Neural cell (in vitro differentiated cells): ENCODE measurements at regions not wholly inside any gene's neighbourhood (a gene's known extent, or its start where the extent isn't known, plus 50 kb on each side); places are given as distances from the start of the nearest gene placed in this dataset.

Experiments
- EP300 ChIP-seq: fragments of 450-650 bp; conservative IDR thresholded peaks from 2 replicates; pipeline ENCODE4 v1.6.1; 2014; ENCODE audit warnings: antibody characterized with exemption, mild to moderate bottlenecking, moderate library complexity; ENCODE audit not compliant: poor library complexity, severe bottlenecking
- EZH2 ChIP-seq: fragments of 200-600, 300-800 bp; shearing (Covaris generic), sonication (generic); IDR thresholded peaks from 2 replicates; pipeline ENCODE4 v1.6.1; 2014; ENCODE audit warnings: antibody characterized with exemption, low read length, borderline replicate concordance, mild to moderate bottlenecking; ENCODE audit not compliant: insufficient read depth, poor library complexity, severe bottlenecking
- MXI1 ChIP-seq: fragments of 450-650 bp; conservative IDR thresholded peaks from 2 replicates; pipeline ENCODE4 v1.6.1; 2014; ENCODE audit warnings: antibody characterized with exemption, mild to moderate bottlenecking; ENCODE audit not compliant: poor library complexity, severe bottlenecking
- RAD21 ChIP-seq: fragments of 450-650 bp; conservative IDR thresholded peaks from 2 replicates; pipeline ENCODE4 v1.6.1; 2014; ENCODE audit warnings: antibody characterized with exemption, mild to moderate bottlenecking, moderate library complexity
- TAF1 ChIP-seq: IDR thresholded peaks from 2 replicates; pipeline ENCODE4 v1.6.1; 2012; ENCODE audit warnings: low read depth
- TF ChIP-seq, protein P1 (sequence below): fragments of 450-650 bp; IDR thresholded peaks from 2 replicates; pipeline ENCODE4 v1.5.1; 2014; ENCODE audit warnings: antibody characterized with exemption, mild to moderate bottlenecking, moderate library complexity; ENCODE audit not compliant: poor library complexity, severe bottlenecking
- TF ChIP-seq, protein P2 (sequence below): IDR thresholded peaks from 2 replicates; pipeline ENCODE4 v1.6.1; 2012; ENCODE audit warnings: borderline replicate concordance

DNA sequence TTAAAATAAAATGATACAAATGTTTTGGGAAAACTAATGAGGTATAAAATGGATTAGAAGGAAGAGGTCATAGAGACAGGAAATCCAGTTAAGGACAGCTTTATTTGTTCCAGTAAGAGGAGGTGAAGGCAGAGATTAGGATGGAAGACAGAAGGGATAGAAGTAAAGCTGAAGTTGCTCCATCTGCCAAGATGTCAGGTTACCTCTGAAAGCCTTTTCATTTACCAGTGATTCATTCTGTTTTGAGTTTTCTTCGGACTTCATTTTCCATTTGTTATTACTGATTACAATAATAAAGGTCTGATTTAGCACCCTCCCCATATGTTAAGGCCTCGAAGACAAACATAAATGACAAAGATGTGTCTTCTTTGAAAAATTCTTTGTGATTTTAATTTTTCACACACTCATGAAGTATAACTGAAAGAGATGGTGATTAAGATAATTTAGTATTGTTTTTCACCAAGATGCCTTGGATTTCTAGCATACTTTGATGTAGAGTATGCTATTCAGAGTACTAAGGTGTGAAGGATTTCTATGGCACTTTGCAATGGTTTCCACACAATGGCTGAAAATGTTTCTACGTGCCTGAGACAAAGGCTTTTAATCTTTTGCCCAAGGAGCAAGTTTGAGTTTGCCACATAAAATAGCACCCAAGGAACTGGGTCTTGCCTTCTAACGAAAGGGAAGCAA, 75.4 kb upstream of the PLAAT1 start:
- TF ChIP-seq, protein P1, sequence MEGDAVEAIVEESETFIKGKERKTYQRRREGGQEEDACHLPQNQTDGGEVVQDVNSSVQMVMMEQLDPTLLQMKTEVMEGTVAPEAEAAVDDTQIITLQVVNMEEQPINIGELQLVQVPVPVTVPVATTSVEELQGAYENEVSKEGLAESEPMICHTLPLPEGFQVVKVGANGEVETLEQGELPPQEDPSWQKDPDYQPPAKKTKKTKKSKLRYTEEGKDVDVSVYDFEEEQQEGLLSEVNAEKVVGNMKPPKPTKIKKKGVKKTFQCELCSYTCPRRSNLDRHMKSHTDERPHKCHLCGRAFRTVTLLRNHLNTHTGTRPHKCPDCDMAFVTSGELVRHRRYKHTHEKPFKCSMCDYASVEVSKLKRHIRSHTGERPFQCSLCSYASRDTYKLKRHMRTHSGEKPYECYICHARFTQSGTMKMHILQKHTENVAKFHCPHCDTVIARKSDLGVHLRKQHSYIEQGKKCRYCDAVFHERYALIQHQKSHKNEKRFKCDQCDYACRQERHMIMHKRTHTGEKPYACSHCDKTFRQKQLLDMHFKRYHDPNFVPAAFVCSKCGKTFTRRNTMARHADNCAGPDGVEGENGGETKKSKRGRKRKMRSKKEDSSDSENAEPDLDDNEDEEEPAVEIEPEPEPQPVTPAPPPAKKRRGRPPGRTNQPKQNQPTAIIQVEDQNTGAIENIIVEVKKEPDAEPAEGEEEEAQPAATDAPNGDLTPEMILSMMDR = no peak
- TF ChIP-seq EP300 (no peak), RAD21 (no peak), EZH2 (no peak), TAF1 (no peak), MXI1 (no peak)
- TF ChIP-seq, protein P2, sequence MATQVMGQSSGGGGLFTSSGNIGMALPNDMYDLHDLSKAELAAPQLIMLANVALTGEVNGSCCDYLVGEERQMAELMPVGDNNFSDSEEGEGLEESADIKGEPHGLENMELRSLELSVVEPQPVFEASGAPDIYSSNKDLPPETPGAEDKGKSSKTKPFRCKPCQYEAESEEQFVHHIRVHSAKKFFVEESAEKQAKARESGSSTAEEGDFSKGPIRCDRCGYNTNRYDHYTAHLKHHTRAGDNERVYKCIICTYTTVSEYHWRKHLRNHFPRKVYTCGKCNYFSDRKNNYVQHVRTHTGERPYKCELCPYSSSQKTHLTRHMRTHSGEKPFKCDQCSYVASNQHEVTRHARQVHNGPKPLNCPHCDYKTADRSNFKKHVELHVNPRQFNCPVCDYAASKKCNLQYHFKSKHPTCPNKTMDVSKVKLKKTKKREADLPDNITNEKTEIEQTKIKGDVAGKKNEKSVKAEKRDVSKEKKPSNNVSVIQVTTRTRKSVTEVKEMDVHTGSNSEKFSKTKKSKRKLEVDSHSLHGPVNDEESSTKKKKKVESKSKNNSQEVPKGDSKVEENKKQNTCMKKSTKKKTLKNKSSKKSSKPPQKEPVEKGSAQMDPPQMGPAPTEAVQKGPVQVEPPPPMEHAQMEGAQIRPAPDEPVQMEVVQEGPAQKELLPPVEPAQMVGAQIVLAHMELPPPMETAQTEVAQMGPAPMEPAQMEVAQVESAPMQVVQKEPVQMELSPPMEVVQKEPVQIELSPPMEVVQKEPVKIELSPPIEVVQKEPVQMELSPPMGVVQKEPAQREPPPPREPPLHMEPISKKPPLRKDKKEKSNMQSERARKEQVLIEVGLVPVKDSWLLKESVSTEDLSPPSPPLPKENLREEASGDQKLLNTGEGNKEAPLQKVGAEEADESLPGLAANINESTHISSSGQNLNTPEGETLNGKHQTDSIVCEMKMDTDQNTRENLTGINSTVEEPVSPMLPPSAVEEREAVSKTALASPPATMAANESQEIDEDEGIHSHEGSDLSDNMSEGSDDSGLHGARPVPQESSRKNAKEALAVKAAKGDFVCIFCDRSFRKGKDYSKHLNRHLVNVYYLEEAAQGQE = no peak
